SK-N-SH treated with all-trans-retinoic acid at 6 μM for 48 hours (cell line): ENCODE measurements at regions not wholly inside any gene's neighbourhood (a gene's known extent, or its start where the extent isn't known, plus 50 kb on each side); places are given as distances from the start of the nearest gene placed in this dataset.

Source experiments
- ATAC-seq: fragments of 200-7000 bp; cut with Tn5 transposase; 3 replicates; pipeline ENCODE4 v1.9.1; 2020; ENCODE audit warnings: mild to moderate bottlenecking, moderate library complexity
- ARNTL ChIP-seq: fragments of 450-650 bp; formaldehyde crosslinking; IDR thresholded peaks from 2 replicates; pipeline ENCODE4 v1.5.0; 2020; ENCODE audit warnings: low read depth, mild to moderate bottlenecking, moderate library complexity, borderline replicate concordance
- BACH2 ChIP-seq: fragments of 250-450 bp; sonication (Bioruptor Pico); IDR thresholded peaks from 2 replicates; pipeline ENCODE4 v1.9.0; 2021; ENCODE audit warnings: mild to moderate bottlenecking, borderline replicate concordance
- CSDC2 ChIP-seq: fragments of 250-450 bp; sonication (Bioruptor Pico); IDR thresholded peaks from 2 replicates; pipeline ENCODE4 v1.5.0; 2020; ENCODE audit warnings: mild to moderate bottlenecking, moderate library complexity
- ESRRG ChIP-seq: fragments of 250-450 bp; sonication (Bioruptor Pico); IDR thresholded peaks from 2 replicates; pipeline ENCODE4 v1.6.1; 2021; ENCODE audit warnings: mild to moderate bottlenecking
- GLIS3 ChIP-seq: fragments of 250-450 bp; sonication (Bioruptor Pico); IDR thresholded peaks from 2 replicates; pipeline ENCODE4 v1.5.0; 2020; ENCODE audit warnings: mild to moderate bottlenecking, moderate library complexity
- ISL1 ChIP-seq: fragments of 250-450 bp; sonication (Bioruptor Pico); IDR thresholded peaks from 2 replicates; pipeline ENCODE4 v2.1.2; 2022; ENCODE audit warnings: mild to moderate bottlenecking, moderate library complexity
- OSR1 ChIP-seq: fragments of 250-450 bp; sonication (Bioruptor Pico); IDR thresholded peaks from 2 replicates; pipeline ENCODE4 v1.8.0; 2022; ENCODE audit warnings: moderate library complexity, mild to moderate bottlenecking, inconsistent platforms
- PPARA ChIP-seq: fragments of 250-450 bp; sonication (Bioruptor Pico); IDR thresholded peaks from 2 replicates; pipeline ENCODE4 v1.5.0; 2020; ENCODE audit warnings: mild to moderate bottlenecking, borderline replicate concordance
- RARB ChIP-seq: fragments of 250-450 bp; sonication (Bioruptor Pico); IDR thresholded peaks from 2 replicates; pipeline ENCODE4 v1.8.0; 2021; ENCODE audit warnings: mild to moderate bottlenecking, moderate library complexity
- SNAI2 ChIP-seq: fragments of 250-450 bp; sonication (Bioruptor Pico); IDR thresholded peaks from 2 replicates; pipeline ENCODE4 v1.5.0; 2020; ENCODE audit warnings: mild to moderate bottlenecking, moderate library complexity
- TCF4 ChIP-seq: fragments of 250-450 bp; sonication (Bioruptor Pico); IDR thresholded peaks from 2 replicates; pipeline ENCODE4 v1.8.0; 2021; ENCODE audit warnings: mild to moderate bottlenecking, moderate library complexity, borderline replicate concordance
- TOX ChIP-seq: fragments of 250-450 bp; sonication (Bioruptor Pico); IDR thresholded peaks from 2 replicates; pipeline ENCODE4 v1.8.0; 2021; ENCODE audit warnings: mild to moderate bottlenecking, moderate library complexity, borderline replicate concordance
- ZC3H10 ChIP-seq: fragments of 250-450 bp; sonication (Bioruptor Pico); IDR thresholded peaks from 2 replicates; pipeline ENCODE4 v1.5.1; 2021; ENCODE audit warnings: mild to moderate bottlenecking, moderate library complexity
- ZFP30 ChIP-seq: fragments of 450-650 bp; formaldehyde crosslinking; IDR thresholded peaks from 2 replicates; pipeline ENCODE4 v1.5.0; 2022; ENCODE audit warnings: mild to moderate bottlenecking, moderate library complexity
- ZNF565 ChIP-seq: fragments of 450-650 bp; formaldehyde crosslinking; conservative IDR thresholded peaks from 2 replicates; pipeline ENCODE4 v1.5.0; 2020; ENCODE audit warnings: low read depth, mild to moderate bottlenecking, moderate library complexity
- ZNF8 ChIP-seq: fragments of 450-650 bp; formaldehyde crosslinking; IDR thresholded peaks from 2 replicates; pipeline ENCODE4 v1.5.0; 2020; ENCODE audit warnings: mild to moderate bottlenecking, moderate library complexity
- TF ChIP-seq, protein P1 (sequence below): fragments of 250-450 bp; sonication (Bioruptor Pico); IDR thresholded peaks from 2 replicates; pipeline ENCODE4 v1.5.0; 2020; ENCODE audit warnings: mild to moderate bottlenecking, moderate library complexity
- TF ChIP-seq, protein P2 (sequence below): fragments of 250-450 bp; sonication (Bioruptor Pico); IDR thresholded peaks from 2 replicates; pipeline ENCODE4 v1.8.0; 2020; ENCODE audit warnings: mild to moderate bottlenecking, moderate library complexity, borderline replicate concordance
- TF ChIP-seq, protein P3 (sequence below): fragments of 250-450 bp; sonication (Bioruptor Pico); IDR thresholded peaks from 2 replicates; pipeline ENCODE4 v1.5.1; 2020; ENCODE audit warnings: low read depth, mild to moderate bottlenecking, moderate library complexity
- TF ChIP-seq, protein P4 (sequence below): fragments of 250-450 bp; sonication (Bioruptor Pico); IDR thresholded peaks from 2 replicates; pipeline ENCODE4 v1.5.1; 2021; ENCODE audit warnings: mild to moderate bottlenecking, moderate library complexity
- TF ChIP-seq, protein P5 (sequence below): fragments of 250-450 bp; sonication (Bioruptor Pico); IDR thresholded peaks from 2 replicates; pipeline ENCODE4 v1.8.0; 2021; ENCODE audit warnings: low read depth, mild to moderate bottlenecking, moderate library complexity, borderline replicate concordance

DNA sequence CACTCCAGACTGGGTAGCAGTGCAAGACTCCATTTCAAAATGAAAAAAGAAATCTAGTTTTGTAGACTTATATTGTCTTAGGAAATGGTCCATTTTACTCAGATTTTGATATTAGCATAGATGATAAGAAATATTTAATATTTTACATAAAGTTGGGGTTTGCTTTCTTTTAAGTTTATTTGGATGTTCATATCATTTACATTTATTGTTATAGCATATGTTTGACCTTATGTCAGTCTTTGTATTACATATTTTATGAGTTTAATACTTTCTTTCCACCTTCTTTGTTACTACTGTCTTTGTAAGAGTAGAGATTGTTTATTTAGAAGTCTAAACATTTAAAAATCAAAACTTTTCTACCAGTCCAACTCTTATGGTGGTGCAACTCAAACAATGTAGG is 162.7 kb upstream of the OTX2 start:
- TF ChIP-seq, protein P1, sequence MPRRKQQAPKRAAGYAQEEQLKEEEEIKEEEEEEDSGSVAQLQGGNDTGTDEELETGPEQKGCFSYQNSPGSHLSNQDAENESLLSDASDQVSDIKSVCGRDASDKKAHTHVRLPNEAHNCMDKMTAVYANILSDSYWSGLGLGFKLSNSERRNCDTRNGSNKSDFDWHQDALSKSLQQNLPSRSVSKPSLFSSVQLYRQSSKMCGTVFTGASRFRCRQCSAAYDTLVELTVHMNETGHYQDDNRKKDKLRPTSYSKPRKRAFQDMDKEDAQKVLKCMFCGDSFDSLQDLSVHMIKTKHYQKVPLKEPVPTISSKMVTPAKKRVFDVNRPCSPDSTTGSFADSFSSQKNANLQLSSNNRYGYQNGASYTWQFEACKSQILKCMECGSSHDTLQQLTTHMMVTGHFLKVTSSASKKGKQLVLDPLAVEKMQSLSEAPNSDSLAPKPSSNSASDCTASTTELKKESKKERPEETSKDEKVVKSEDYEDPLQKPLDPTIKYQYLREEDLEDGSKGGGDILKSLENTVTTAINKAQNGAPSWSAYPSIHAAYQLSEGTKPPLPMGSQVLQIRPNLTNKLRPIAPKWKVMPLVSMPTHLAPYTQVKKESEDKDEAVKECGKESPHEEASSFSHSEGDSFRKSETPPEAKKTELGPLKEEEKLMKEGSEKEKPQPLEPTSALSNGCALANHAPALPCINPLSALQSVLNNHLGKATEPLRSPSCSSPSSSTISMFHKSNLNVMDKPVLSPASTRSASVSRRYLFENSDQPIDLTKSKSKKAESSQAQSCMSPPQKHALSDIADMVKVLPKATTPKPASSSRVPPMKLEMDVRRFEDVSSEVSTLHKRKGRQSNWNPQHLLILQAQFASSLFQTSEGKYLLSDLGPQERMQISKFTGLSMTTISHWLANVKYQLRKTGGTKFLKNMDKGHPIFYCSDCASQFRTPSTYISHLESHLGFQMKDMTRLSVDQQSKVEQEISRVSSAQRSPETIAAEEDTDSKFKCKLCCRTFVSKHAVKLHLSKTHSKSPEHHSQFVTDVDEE (CRISPR knock-in tag): no peak
- TF ChIP-seq TCF4 (no peak), GLIS3 (CRISPR knock-in tag) (no peak), BACH2 (CRISPR knock-in tag) (no peak), ZC3H10 (no peak), ISL1 (CRISPR knock-in tag) (no peak), ESRRG (CRISPR knock-in tag) (no peak), RARB (CRISPR knock-in tag) (no peak), TOX (CRISPR knock-in tag) (no peak), ARNTL (no peak), CSDC2 (CRISPR knock-in tag) (no peak), PPARA (CRISPR knock-in tag) (no peak), OSR1 (CRISPR knock-in tag) (no peak), ZNF565 (CRISPR knock-in tag) (no peak), ZNF8 (no peak), ZFP30 (CRISPR knock-in tag) (no peak)
- TF ChIP-seq, protein P2, sequence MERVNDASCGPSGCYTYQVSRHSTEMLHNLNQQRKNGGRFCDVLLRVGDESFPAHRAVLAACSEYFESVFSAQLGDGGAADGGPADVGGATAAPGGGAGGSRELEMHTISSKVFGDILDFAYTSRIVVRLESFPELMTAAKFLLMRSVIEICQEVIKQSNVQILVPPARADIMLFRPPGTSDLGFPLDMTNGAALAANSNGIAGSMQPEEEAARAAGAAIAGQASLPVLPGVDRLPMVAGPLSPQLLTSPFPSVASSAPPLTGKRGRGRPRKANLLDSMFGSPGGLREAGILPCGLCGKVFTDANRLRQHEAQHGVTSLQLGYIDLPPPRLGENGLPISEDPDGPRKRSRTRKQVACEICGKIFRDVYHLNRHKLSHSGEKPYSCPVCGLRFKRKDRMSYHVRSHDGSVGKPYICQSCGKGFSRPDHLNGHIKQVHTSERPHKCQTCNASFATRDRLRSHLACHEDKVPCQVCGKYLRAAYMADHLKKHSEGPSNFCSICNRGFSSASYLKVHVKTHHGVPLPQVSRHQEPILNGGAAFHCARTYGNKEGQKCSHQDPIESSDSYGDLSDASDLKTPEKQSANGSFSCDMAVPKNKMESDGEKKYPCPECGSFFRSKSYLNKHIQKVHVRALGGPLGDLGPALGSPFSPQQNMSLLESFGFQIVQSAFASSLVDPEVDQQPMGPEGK (CRISPR knock-in tag): no peak
- TF ChIP-seq, protein P3, sequence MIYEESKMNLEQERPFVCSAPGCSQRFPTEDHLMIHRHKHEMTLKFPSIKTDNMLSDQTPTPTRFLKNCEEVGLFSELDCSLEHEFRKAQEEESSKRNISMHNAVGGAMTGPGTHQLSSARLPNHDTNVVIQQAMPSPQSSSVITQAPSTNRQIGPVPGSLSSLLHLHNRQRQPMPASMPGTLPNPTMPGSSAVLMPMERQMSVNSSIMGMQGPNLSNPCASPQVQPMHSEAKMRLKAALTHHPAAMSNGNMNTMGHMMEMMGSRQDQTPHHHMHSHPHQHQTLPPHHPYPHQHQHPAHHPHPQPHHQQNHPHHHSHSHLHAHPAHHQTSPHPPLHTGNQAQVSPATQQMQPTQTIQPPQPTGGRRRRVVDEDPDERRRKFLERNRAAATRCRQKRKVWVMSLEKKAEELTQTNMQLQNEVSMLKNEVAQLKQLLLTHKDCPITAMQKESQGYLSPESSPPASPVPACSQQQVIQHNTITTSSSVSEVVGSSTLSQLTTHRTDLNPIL: no peak
- TF ChIP-seq, protein P4, sequence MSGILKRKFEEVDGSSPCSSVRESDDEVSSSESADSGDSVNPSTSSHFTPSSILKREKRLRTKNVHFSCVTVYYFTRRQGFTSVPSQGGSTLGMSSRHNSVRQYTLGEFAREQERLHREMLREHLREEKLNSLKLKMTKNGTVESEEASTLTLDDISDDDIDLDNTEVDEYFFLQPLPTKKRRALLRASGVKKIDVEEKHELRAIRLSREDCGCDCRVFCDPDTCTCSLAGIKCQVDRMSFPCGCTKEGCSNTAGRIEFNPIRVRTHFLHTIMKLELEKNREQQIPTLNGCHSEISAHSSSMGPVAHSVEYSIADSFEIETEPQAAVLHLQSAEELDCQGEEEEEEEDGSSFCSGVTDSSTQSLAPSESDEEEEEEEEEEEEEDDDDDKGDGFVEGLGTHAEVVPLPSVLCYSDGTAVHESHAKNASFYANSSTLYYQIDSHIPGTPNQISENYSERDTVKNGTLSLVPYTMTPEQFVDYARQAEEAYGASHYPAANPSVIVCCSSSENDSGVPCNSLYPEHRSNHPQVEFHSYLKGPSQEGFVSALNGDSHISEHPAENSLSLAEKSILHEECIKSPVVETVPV (CRISPR knock-in tag): no peak
- TF ChIP-seq, protein P5, sequence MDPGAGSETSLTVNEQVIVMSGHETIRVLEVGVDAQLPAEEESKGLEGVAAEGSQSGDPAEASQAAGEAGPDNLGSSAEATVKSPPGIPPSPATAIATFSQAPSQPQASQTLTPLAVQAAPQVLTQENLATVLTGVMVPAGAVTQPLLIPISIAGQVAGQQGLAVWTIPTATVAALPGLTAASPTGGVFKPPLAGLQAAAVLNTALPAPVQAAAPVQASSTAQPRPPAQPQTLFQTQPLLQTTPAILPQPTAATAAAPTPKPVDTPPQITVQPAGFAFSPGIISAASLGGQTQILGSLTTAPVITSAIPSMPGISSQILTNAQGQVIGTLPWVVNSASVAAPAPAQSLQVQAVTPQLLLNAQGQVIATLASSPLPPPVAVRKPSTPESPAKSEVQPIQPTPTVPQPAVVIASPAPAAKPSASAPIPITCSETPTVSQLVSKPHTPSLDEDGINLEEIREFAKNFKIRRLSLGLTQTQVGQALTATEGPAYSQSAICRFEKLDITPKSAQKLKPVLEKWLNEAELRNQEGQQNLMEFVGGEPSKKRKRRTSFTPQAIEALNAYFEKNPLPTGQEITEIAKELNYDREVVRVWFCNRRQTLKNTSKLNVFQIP: no peak
- TF ChIP-seq, all 23 proteins: peak for 0
- no peak for ATAC-seq

DNA sequence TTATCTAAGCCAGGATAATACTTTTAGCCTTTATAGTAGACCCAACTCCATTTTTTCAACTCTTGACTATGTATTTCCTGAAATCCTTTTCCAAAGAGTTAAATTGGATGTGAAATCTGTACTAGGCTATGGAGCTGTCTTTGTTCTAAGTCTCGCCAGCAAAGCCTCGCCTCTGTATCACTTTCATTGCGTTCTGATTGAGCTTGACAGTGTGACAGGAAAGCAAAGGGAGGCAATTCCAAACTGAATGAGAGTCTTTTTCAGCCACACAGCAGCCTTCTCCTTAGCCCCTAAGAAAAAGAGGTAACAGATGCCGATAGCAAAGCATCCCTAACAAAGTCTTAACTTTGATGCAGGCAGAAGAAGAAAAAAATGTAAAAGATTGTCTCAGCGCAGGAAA is 154.6 kb upstream of the OTX2 start:
- no peak for ATAC-seq
- TF ChIP-seq ISL1 (CRISPR knock-in tag): no peak
- TF ChIP-seq, protein P3: no peak
- TF ChIP-seq ESRRG (CRISPR knock-in tag): no peak

DNA sequence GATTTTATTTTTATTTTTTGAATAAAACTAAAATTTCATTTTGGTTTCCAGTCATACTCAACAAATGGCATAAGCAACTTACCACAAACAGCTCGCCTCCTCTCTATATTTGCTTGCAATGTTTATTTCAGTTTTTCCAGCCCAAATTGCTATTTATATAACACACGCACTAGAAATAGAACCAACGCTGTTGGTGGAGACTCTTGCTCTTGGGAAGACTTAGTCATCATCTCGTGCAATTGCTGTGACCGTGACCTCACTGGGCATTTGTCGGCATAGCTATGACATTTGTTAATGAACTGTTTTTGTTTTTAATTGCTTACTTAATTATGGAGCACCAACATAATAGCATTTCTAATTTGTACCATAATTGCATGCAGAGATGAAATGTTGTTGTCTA is 153.1 kb upstream of the OTX2 start:
- no peak for ATAC-seq
- TF ChIP-seq, protein P4 (CRISPR knock-in tag): no peak
- TF ChIP-seq ZFP30 (CRISPR knock-in tag): no peak
- TF ChIP-seq, protein P5: no peak
- no peak for TF ChIP-seq ZNF565 (CRISPR knock-in tag)
- TF ChIP-seq SNAI2 (CRISPR knock-in tag): no peak
- TF ChIP-seq ZNF8: no peak
- TF ChIP-seq OSR1 (CRISPR knock-in tag): no peak
- no peak for TF ChIP-seq PPARA (CRISPR knock-in tag)
- TF ChIP-seq ESRRG (CRISPR knock-in tag): no peak
- TF ChIP-seq TCF4: no peak
- TF ChIP-seq, protein P2 (CRISPR knock-in tag): no peak
